Bronchial epithelial cell (primary cell): ENCODE measurements at regions not wholly inside any gene's neighbourhood (a gene's known extent, or its start where the extent isn't known, plus 50 kb on each side); places are given as distances from the start of the nearest gene placed in this dataset.

ENCODE experiments used
- DNase-seq: peaks from one replicate; pipeline ENCODE4 v3.0.0-alpha.2; 2010; ENCODE audit warnings: low read depth
- FAIRE-seq: peaks from 2 replicates; lab custom pipeline; 2011; peaks lifted over from hg19 to GRCh38; lab: Jason Lieb, UNC
- H3K27me3 ChIP-seq: 2 replicates; pipeline ENCODE4 v1.5.1; 2011; ENCODE audit warnings: low read length; ENCODE audit not compliant: control insufficient read depth, insufficient read depth
- H3K36me3 ChIP-seq: 2 replicates; pipeline ENCODE4 v1.5.1; 2011; ENCODE audit warnings: low read length; ENCODE audit not compliant: control insufficient read depth, insufficient read depth
- H3K4me3 ChIP-seq: 2 replicates; pipeline ENCODE4 v1.5.1; 2011; ENCODE audit warnings: mild to moderate bottlenecking, low read depth, low read length, control low read depth
- TF ChIP-seq, protein P1 (sequence below): IDR thresholded peaks from 2 replicates; pipeline ENCODE4 v1.5.1; 2011; ENCODE audit warnings: mild to moderate bottlenecking, moderate library complexity, low read length, control low read depth, inconsistent platforms; ENCODE audit not compliant: insufficient read depth, severe bottlenecking

- TF ChIP-seq, protein P1, sequence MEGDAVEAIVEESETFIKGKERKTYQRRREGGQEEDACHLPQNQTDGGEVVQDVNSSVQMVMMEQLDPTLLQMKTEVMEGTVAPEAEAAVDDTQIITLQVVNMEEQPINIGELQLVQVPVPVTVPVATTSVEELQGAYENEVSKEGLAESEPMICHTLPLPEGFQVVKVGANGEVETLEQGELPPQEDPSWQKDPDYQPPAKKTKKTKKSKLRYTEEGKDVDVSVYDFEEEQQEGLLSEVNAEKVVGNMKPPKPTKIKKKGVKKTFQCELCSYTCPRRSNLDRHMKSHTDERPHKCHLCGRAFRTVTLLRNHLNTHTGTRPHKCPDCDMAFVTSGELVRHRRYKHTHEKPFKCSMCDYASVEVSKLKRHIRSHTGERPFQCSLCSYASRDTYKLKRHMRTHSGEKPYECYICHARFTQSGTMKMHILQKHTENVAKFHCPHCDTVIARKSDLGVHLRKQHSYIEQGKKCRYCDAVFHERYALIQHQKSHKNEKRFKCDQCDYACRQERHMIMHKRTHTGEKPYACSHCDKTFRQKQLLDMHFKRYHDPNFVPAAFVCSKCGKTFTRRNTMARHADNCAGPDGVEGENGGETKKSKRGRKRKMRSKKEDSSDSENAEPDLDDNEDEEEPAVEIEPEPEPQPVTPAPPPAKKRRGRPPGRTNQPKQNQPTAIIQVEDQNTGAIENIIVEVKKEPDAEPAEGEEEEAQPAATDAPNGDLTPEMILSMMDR = no peak
- H3K27me3 ChIP-seq = no peaks in the 10 kb centered on the region
- H3K36me3 ChIP-seq = no peaks in the 10 kb centered on the region
- DNase-seq (no peak), FAIRE-seq (no peak)
- no peak overlapping the region for H3K4me3 ChIP-seq
These were observed 120.6 kb downstream of the IRF8 start for GRCh38 chr16:86019446-86020047.

DNA sequence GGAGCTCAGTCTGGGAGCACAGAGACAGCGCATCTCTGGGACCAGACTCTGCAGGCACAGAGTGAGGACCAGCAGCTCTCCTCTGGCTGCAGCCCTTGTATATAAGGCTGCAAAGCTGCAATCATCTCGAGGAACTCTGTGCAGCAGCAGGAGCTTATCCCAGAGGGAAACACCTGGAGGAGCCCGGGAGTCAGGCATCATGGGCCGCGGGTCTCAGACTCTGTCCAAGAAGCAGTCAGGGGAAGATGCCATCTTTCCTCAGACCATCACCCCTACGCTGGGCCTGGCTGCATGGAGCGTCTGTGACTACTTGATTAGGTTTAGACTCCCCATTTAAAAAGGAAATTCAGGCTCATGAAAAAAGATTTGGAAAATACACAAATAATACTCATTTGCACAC lies 122.0 kb downstream of the IRF8 start:
- DNase-seq (no peak), FAIRE-seq (no peak)
- H3K27me3 ChIP-seq = no peaks in the 10 kb centered on the region
- no peaks in the 10 kb centered on the region for H3K36me3 ChIP-seq
- TF ChIP-seq, protein P1 = no peak
- H3K4me3 ChIP-seq = no peak overlapping the region

GRCh38 chr16:86022381-86022960 lies 123.5 kb downstream of the IRF8 start:
- H3K27me3 ChIP-seq = no peaks in the 10 kb centered on the region
- H3K36me3 ChIP-seq = no peaks in the 10 kb centered on the region
- TF ChIP-seq, protein P1 = no peak
- no peak for FAIRE-seq
- no peak overlapping the region for H3K4me3 ChIP-seq
- DNase-seq = no peak

- FAIRE-seq = no peak
These were observed 125.2 kb downstream of the IRF8 start for GRCh38 chr16:86024210-86024609.

GRCh38 chr16:86025706-86026105 lies 126.7 kb downstream of the IRF8 start:
- Histone ChIP-seq H3K27me3 (no peaks in the 10 kb centered on the region), H3K36me3 (no peaks in the 10 kb centered on the region), H3K4me3 (no peak overlapping the region)
- FAIRE-seq (no peak), DNase-seq (no peak)
- TF ChIP-seq, protein P1 = no peak

More at GRCh38 chr16:86024210-86024609, 125.2 kb downstream of the IRF8 start:
- H3K36me3 ChIP-seq = no peaks in the 10 kb centered on the region
- no peak overlapping the region for H3K4me3 ChIP-seq
- no peak for DNase-seq
- TF ChIP-seq, protein P1 = no peak
- no peaks in the 10 kb centered on the region for H3K27me3 ChIP-seq
